Mesendoderm (in vitro differentiated cells): ENCODE measurements at regions not wholly inside any gene's neighbourhood (a gene's known extent, or its start where the extent isn't known, plus 50 kb on each side); places are given as distances from the start of the nearest gene placed in this dataset.

Source experiments
- DNase-seq: peaks from one replicate; pipeline ENCODE4 v3.0.0; 2013
- H2AK5ac ChIP-seq: 2 replicates; pipeline ENCODE4 v1.6.1; 2013; ENCODE audit warnings: low read length, inconsistent platforms
- H2BK120ac ChIP-seq: 2 replicates; pipeline ENCODE4 v1.6.1; 2013; ENCODE audit warnings: low read depth, mild to moderate bottlenecking, low read length, moderate library complexity, mixed read lengths
- H2BK15ac ChIP-seq: replicated peaks from 2 replicates; pipeline ENCODE4 v1.6.1; 2013; ENCODE audit warnings: low read depth, mild to moderate bottlenecking, moderate library complexity
- H2BK5ac ChIP-seq: 2 replicates; pipeline ENCODE4 v1.6.1; 2013; ENCODE audit warnings: low read length, inconsistent platforms
- H3K18ac ChIP-seq: 2 replicates; pipeline ENCODE4 v1.6.1; 2013; ENCODE audit warnings: mild to moderate bottlenecking, low read length, mixed read lengths
- H3K23ac ChIP-seq: one replicate; pipeline ENCODE4 v1.6.1; 2013; ENCODE audit warnings: low read length
- H3K27ac ChIP-seq: 2 replicates; pipeline ENCODE4 v1.5.1; 2013; ENCODE audit warnings: low read depth, mild to moderate bottlenecking, inconsistent platforms, low read length, moderate library complexity
- H3K27me3 ChIP-seq: 2 replicates; pipeline ENCODE4 v1.6.1; 2013; ENCODE audit warnings: low read length, control low read depth, mild to moderate bottlenecking, inconsistent platforms; ENCODE audit not compliant: insufficient read depth, poor library complexity
- H3K36me3 ChIP-seq: 2 replicates; pipeline ENCODE4 v1.6.1; 2013; ENCODE audit warnings: low read length, inconsistent platforms; ENCODE audit not compliant: control insufficient read depth, insufficient read depth
- H3K4ac ChIP-seq: one replicate; pipeline ENCODE4 v1.6.1; 2013; ENCODE audit warnings: low read depth, mild to moderate bottlenecking, low read length, moderate library complexity
- H3K4me1 ChIP-seq: 2 replicates; pipeline ENCODE4 v1.6.1; 2013; ENCODE audit warnings: low read depth, low read length, inconsistent platforms; ENCODE audit not compliant: control insufficient read depth
- H3K4me2 ChIP-seq: 2 replicates; pipeline ENCODE4 v1.6.1; 2013; ENCODE audit warnings: low read length
- H3K4me3 ChIP-seq: 2 replicates; pipeline ENCODE4 v1.5.1; 2013; ENCODE audit warnings: mild to moderate bottlenecking, low read length
- H3K56ac ChIP-seq: one replicate; pipeline ENCODE4 v1.6.1; 2013; ENCODE audit warnings: low read length
- H3K79me1 ChIP-seq: 2 replicates; pipeline ENCODE4 v1.6.1; 2013; ENCODE audit warnings: low read length, inconsistent platforms
- H3K79me2 ChIP-seq: 2 replicates; pipeline ENCODE4 v1.6.1; 2013; ENCODE audit warnings: mild to moderate bottlenecking, low read length; ENCODE audit not compliant: control insufficient read depth, insufficient read depth
- H3K9ac ChIP-seq: 2 replicates; pipeline ENCODE4 v1.6.1; 2013; ENCODE audit warnings: low read length, inconsistent platforms
- H4K5ac ChIP-seq: one replicate; pipeline ENCODE4 v1.6.1; 2013; ENCODE audit warnings: low read length
- H4K8ac ChIP-seq: one replicate; pipeline ENCODE4 v1.6.1; 2013; ENCODE audit warnings: low read depth, mild to moderate bottlenecking, control low read depth, low read length, moderate library complexity
- WGBS: extraction: QIAGEN DNeasy Blood & Tissue Kit; methylation state at CpG from one replicate; pipeline ENCODE4 v1.1.7; 2013; ENCODE audit warnings: low lambda C conversion rate, missing lambda C conversion rate; ENCODE audit not compliant: insufficient coverage; ENCODE audit errors: extremely low coverage; 5-methylcytosine and 5-hydroxymethylcytosine counted together

DNA sequence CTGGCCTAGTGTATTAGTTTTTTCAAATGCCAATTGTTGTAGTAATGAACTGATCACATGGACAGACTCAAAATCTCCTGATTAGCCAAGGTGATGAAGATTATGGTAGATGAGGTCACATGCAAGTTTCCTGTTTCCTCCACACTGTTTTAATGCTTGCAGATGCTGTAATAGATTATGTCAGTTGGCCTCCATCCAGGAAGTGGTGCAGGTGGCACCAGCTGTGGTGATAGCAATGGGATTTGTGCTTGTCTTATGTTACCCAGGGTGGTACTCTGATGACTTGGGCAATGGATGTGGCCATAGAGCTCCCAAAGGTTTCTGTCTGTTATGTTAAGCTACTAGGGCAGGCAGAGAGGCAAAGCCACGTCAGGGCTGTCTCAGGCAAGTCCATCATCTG is 332.9 kb upstream of the DDX18 start:
- Histone ChIP-seq H2AK5ac (no peak overlapping the region), H4K5ac (no peak overlapping the region), H3K4me1 (no peaks in the 10 kb centered on the region), H3K36me3 (no peaks in the 10 kb centered on the region), H3K9ac (no peak overlapping the region), H4K8ac (no peak overlapping the region), H3K27me3 (no peaks in the 10 kb centered on the region), H2BK5ac (no peak overlapping the region), H3K18ac (no peak overlapping the region), H3K79me2 (no peaks in the 10 kb centered on the region), H3K4me3 (no peak overlapping the region), H3K4ac (no peak overlapping the region), H3K79me1 (no peaks in the 10 kb centered on the region), H3K56ac (no peak overlapping the region), H2BK15ac (no peak overlapping the region), H3K4me2 (no peak overlapping the region), H3K23ac (no peak overlapping the region), H3K27ac (no peak overlapping the region), H2BK120ac (no peak overlapping the region)
- no CpG with 5 or more reads among the region's 1 CpG for WGBS
- no peak for DNase-seq

GRCh38 chr2:117485588-117485987 is 328.9 kb upstream of the DDX18 start:
- no peak overlapping the region for H3K27ac ChIP-seq
- no peaks in the 10 kb centered on the region for H3K27me3 ChIP-seq
- no peak overlapping the region for H3K9ac ChIP-seq
- H3K4me2 ChIP-seq = no peak overlapping the region
- H2BK5ac ChIP-seq = no peak overlapping the region
- DNase-seq = no peak
- H2BK120ac ChIP-seq = no peak overlapping the region
- no peaks in the 10 kb centered on the region for H3K79me1 ChIP-seq
- H3K56ac ChIP-seq = no peak overlapping the region
- no peak overlapping the region for H4K8ac ChIP-seq
- no CpG with 5 or more reads among the region's 3 CpGs for WGBS
- H3K4me1 ChIP-seq = no peaks in the 10 kb centered on the region
- no peaks in the 10 kb centered on the region for H3K79me2 ChIP-seq
- no peak overlapping the region for H2AK5ac ChIP-seq
- H3K36me3 ChIP-seq = no peaks in the 10 kb centered on the region
- no peak overlapping the region for H3K23ac ChIP-seq
- H4K5ac ChIP-seq = no peak overlapping the region
- no peak overlapping the region for H2BK15ac ChIP-seq
- no peak overlapping the region for H3K4ac ChIP-seq
- H3K18ac ChIP-seq = no peak overlapping the region
- H3K4me3 ChIP-seq = no peak overlapping the region

DNA sequence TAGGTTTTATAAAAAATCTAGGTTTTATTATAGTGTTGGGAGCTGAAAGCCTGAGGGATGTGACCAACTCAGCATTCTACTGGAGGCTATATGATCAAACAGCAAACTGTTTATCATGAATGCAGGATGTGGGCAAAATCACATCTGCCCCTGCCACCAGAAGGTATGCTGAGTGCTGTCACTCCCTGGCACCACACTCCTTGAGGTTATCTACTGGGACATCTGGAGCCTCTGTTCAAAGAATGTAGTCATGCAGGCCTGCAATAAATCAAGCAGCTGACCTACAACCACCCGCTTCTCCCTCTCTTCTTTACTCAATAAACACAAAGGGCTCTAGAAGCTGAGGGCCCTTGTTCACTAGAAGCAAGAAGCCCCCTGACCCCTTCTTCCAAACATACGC is 328.4 kb upstream of the DDX18 start:
- H3K4me1 ChIP-seq = no peaks in the 10 kb centered on the region
- no CpG with 5 or more reads among the region's 2 CpGs for WGBS

DNA sequence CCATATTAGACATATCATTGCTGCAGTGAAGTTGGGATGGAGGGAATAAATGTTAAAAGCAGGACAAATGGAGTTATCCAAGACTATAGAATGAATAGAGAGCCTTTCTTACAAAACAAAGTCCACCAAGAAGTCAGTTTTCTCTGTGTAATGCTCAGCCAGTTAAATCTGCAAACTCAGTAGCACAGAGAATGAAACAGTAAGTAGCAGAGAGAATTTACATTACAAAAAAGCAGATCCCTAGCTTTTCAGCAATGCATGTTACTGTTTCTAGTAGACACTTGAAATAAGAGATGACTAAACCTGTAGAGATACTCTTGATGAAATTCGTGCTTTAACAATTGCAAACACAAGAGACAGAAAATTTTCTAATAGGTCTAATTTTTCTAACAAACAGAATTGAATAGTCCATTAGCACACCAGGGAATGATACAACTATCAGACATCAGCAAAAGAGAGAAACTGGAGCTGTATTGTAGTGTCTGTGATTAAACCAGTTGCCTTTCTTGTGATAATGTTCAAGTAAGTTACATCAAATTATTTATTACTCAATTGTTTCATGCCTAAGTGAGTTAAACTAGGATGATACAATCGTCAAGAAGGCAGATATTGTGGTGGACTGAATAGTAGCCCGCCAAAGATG is 322.2 kb upstream of the DDX18 start:
- no peak overlapping the region for H3K9ac ChIP-seq
- H3K79me1 ChIP-seq = no peaks in the 10 kb centered on the region
- no peak overlapping the region for H2BK120ac ChIP-seq
- H3K36me3 ChIP-seq = no peaks in the 10 kb centered on the region
- DNase-seq = no peak
- H3K23ac ChIP-seq = no peak overlapping the region
- no peak overlapping the region for H4K8ac ChIP-seq
- no peak overlapping the region for H4K5ac ChIP-seq
- H3K4me3 ChIP-seq = no peak overlapping the region
- no peak overlapping the region for H3K56ac ChIP-seq
- no CpG with 5 or more reads among the region's 3 CpGs for WGBS
- no peak overlapping the region for H2BK15ac ChIP-seq
- no peak overlapping the region for H2BK5ac ChIP-seq
- no peak overlapping the region for H3K27ac ChIP-seq
- H2AK5ac ChIP-seq = no peak overlapping the region
- H3K4ac ChIP-seq = no peak overlapping the region
- H3K4me1 ChIP-seq = no peaks in the 10 kb centered on the region
- H3K27me3 ChIP-seq = no peaks in the 10 kb centered on the region
- H3K18ac ChIP-seq = no peak overlapping the region
- no peaks in the 10 kb centered on the region for H3K79me2 ChIP-seq
- H3K4me2 ChIP-seq = no peak overlapping the region

More for the DNA sequence above, 328.4 kb upstream of the DDX18 start:
- Histone ChIP-seq H3K79me1 (no peaks in the 10 kb centered on the region), H4K5ac (no peak overlapping the region), H2AK5ac (no peak overlapping the region), H3K4me2 (no peak overlapping the region), H2BK120ac (no peak overlapping the region), H3K23ac (no peak overlapping the region), H3K27ac (no peak overlapping the region), H4K8ac (no peak overlapping the region), H3K9ac (no peak overlapping the region), H3K18ac (no peak overlapping the region), H2BK5ac (no peak overlapping the region), H3K4ac (no peak overlapping the region), H3K36me3 (no peaks in the 10 kb centered on the region), H2BK15ac (no peak overlapping the region), H3K56ac (no peak overlapping the region), H3K79me2 (no peaks in the 10 kb centered on the region), H3K4me3 (no peak overlapping the region), H3K27me3 (no peaks in the 10 kb centered on the region)
- DNase-seq = no peak

GRCh38 chr2:117500721-117501120 is 313.8 kb upstream of the DDX18 start:
- Histone ChIP-seq H3K9ac (no peak overlapping the region), H2BK120ac (no peak overlapping the region), H3K4ac (no peak overlapping the region), H3K18ac (no peak overlapping the region), H3K23ac (no peak overlapping the region), H2AK5ac (no peak overlapping the region), H3K27ac (no peak overlapping the region), H3K4me1 (no peaks in the 10 kb centered on the region), H4K8ac (no peak overlapping the region), H3K4me2 (no peak overlapping the region), H3K79me1 (no peaks in the 10 kb centered on the region), H4K5ac (no peak overlapping the region), H3K36me3 (no peaks in the 10 kb centered on the region), H2BK15ac (no peak overlapping the region), H3K79me2 (no peaks in the 10 kb centered on the region), H3K27me3 (no peaks in the 10 kb centered on the region), H3K56ac (no peak overlapping the region), H3K4me3 (no peak overlapping the region), H2BK5ac (no peak overlapping the region)
- no peak for DNase-seq
- WGBS = no CpG with 5 or more reads among the region's 3 CpGs

DNA sequence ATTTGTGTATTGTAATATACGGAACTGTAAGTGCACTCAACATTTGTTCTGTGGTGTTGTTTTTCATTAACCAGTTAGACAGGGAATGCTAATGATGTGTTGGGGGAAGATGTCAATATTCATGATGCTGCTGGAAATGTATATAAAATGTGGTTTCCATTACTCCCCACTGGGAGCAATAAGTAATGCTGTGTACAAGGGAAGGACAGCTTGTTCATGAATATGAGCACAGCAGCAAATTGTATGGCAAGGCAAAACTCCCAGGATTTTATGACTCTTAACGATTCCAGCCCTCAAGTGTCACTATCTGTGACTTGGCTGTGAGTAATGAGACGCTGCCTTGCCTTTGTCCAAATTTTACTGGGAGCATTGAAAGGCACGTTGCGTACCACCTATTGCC is 312.4 kb upstream of the DDX18 start:
- DNase-seq = no peak
- H3K4ac ChIP-seq = no peak overlapping the region
- WGBS = no CpG with 5 or more reads among the region's 5 CpGs
- H3K79me2 ChIP-seq = no peaks in the 10 kb centered on the region
- H3K56ac ChIP-seq = no peak overlapping the region
- no peaks in the 10 kb centered on the region for H3K79me1 ChIP-seq
- no peak overlapping the region for H3K18ac ChIP-seq
- H3K27ac ChIP-seq = no peak overlapping the region
- no peak overlapping the region for H2BK5ac ChIP-seq
- no peak overlapping the region for H2BK120ac ChIP-seq
- no peak overlapping the region for H4K8ac ChIP-seq
- H3K9ac ChIP-seq = no peak overlapping the region
- H3K23ac ChIP-seq = no peak overlapping the region
- H3K4me2 ChIP-seq = no peak overlapping the region
- H3K4me3 ChIP-seq = no peak overlapping the region
- no peaks in the 10 kb centered on the region for H3K27me3 ChIP-seq
- H2BK15ac ChIP-seq = no peak overlapping the region
- H3K4me1 ChIP-seq = no peaks in the 10 kb centered on the region
- H2AK5ac ChIP-seq = no peak overlapping the region
- no peak overlapping the region for H4K5ac ChIP-seq
- no peaks in the 10 kb centered on the region for H3K36me3 ChIP-seq
